ENCODE measurements at regions not wholly inside any gene's neighbourhood (a gene's known extent, or its start where the extent isn't known, plus 50 kb on each side); places are given as distances from the start of the nearest gene placed in this dataset.

GRCh38 chr7:97639036-97639435 lies 92.8 kb upstream of the TAC1 start:
- DNase-seq: no peak

- DNase-seq: no peak
These were observed 72.4 kb upstream of the TAC1 start for GRCh38 chr7:97659363-97660045.

DNA sequence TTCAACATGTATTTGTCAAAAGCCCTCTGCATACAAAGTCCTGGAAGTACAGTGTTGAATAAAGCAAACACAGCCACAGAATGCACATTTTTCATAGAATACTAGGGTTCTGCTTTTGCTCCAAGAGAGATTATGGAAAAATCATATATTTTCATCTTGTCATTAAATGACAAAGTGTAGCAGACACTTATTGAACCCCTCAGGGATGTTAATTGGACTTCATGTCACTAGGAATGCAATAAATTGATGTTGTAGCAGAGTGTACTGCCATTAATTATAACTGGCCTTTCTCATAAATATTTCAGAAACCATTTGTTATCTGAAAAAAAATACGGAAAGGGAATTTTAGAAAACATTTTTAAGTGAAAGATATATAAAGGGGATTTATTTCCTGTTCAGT lies 64.5 kb upstream of the TAC1 start:
- no peak for DNase-seq

GRCh38 chr7:97671571-97671970 lies 60.3 kb upstream of the TAC1 start:
- no peak for DNase-seq

- DNase-seq: no peak
These were observed 51.3 kb upstream of the TAC1 start for GRCh38 chr7:97680622-97681021.
